Right renal cortex interstitium (tissue), 3 donors: ENCODE measurements at regions not wholly inside any gene's neighbourhood (a gene's known extent, or its start where the extent isn't known, plus 50 kb on each side); places are given as distances from the start of the nearest gene placed in this dataset.

ENCODE experiments used
- DNase-seq, 3 donors: peaks; one replicate each; pipeline ENCODE4 v3.0.0-alpha.2; 2013; ENCODE audit warnings: low read depth in 3 of 3, low spot score in 2 of 3

GRCh38 chr2:13066676-13067075 is 349.9 kb downstream of the TRIB2 start:
- no peak for DNase-seq

- no peak for DNase-seq
These were observed 350.8 kb downstream of the TRIB2 start for GRCh38 chr2:13067508-13067907.

GRCh38 chr2:13089971-13090370 is 373.2 kb downstream of the TRIB2 start:
- DNase-seq = no peak

GRCh38 chr2:13091455-13091854 is 374.7 kb downstream of the TRIB2 start:
- no peak for DNase-seq

- no peak for DNase-seq
These were observed 375.2 kb downstream of the TRIB2 start for GRCh38 chr2:13091861-13092378.

- no peak for DNase-seq
These were observed 376.8 kb downstream of the TRIB2 start for GRCh38 chr2:13093416-13093991.

- DNase-seq = no peak
These were observed 385.8 kb downstream of the TRIB2 start for GRCh38 chr2:13102397-13103063.

- DNase-seq = no peak
These were observed 386.4 kb downstream of the TRIB2 start for GRCh38 chr2:13103151-13103550.

GRCh38 chr2:13103778-13104493 is 387.2 kb downstream of the TRIB2 start:
- DNase-seq = no peak

GRCh38 chr2:13104723-13105122 is 388.0 kb downstream of the TRIB2 start:
- no peak for DNase-seq

GRCh38 chr2:13106302-13106701 is 389.6 kb downstream of the TRIB2 start:
- DNase-seq = no peak

- no peak for DNase-seq
These were observed 392.8 kb downstream of the TRIB2 start for GRCh38 chr2:13109516-13109915.

- no peak for DNase-seq
These were observed 394.1 kb downstream of the TRIB2 start for GRCh38 chr2:13110825-13111224.

- no peak for DNase-seq
These were observed 396.3 kb downstream of the TRIB2 start for GRCh38 chr2:13113002-13113401.

GRCh38 chr2:13114391-13114790 is 397.7 kb downstream of the TRIB2 start:
- no peak for DNase-seq

GRCh38 chr2:13115643-13116042 is 398.9 kb downstream of the TRIB2 start:
- DNase-seq = no peak

GRCh38 chr2:13121096-13121495 is 404.4 kb downstream of the TRIB2 start:
- no peak for DNase-seq

GRCh38 chr2:13128139-13128538 is 411.4 kb downstream of the TRIB2 start:
- DNase-seq = no peak

GRCh38 chr2:13135369-13135768 is 418.6 kb downstream of the TRIB2 start:
- no peak for DNase-seq

GRCh38 chr2:13135856-13136255 is 419.1 kb downstream of the TRIB2 start:
- DNase-seq = no peak

- DNase-seq = no peak
These were observed 420.9 kb downstream of the TRIB2 start for GRCh38 chr2:13137679-13138078.

GRCh38 chr2:13141315-13141714 is 424.6 kb downstream of the TRIB2 start:
- no peak for DNase-seq
